HCT116 (cell line): ENCODE measurements at regions not wholly inside any gene's neighbourhood (a gene's known extent, or its start where the extent isn't known, plus 50 kb on each side); places are given as distances from the start of the nearest gene placed in this dataset.

ENCODE experiments used
- ATAC-seq: fragments of 200-7000 bp; cut with Tn5 transposase; 2 replicates; pipeline ENCODE4 v1.9.1; 2020; ENCODE audit warnings: mild to moderate bottlenecking, moderate library complexity
- BruUV-seq: library from RNA; stranded (reverse); fragments of 400-500 nt; replicated peaks from 2 replicates; lab custom pipeline; 2021; lab: Mats Ljungman, UMichigan
- CTCF ChIA-PET: fragments of 300-600 bp; sonication (Branson Sonifier 250); formaldehyde crosslinking; loops from one replicate; lab custom pipeline; 2021; ENCODE audit warnings: antibody characterized with exemption; lab: Charles Lee
- POLR2A ChIA-PET: fragments of 300-600, 350-600 bp; sonication (Branson Sonifier 250); formaldehyde crosslinking; loops from one replicate; lab custom pipeline; 2021; ENCODE audit warnings: antibody characterized with exemption; lab: Charles Lee
- RAD21 ChIA-PET, 2 experiments: fragments of 300-600 bp; sonication (Branson Sonifier 250); formaldehyde crosslinking; loops; one replicate each; lab custom pipeline; 2023; ENCODE audit warnings: low total read pairs in 2 of 2; ENCODE audit not compliant: uncharacterized antibody in 2 of 2, unreplicated experiment in 2 of 2, low non-redundant PET in 1 of 2; lab: Charles Lee
- DNase-seq: peaks from one replicate; pipeline ENCODE4 v3.0.0-alpha.2; 2010; ENCODE audit warnings: low read depth, low spot score
- H2AFZ ChIP-seq: fragments of 200-600 bp; shearing (Covaris generic), sonication (generic); 2 replicates; pipeline ENCODE4 v1.6.1; 2017; ENCODE audit warnings: low read depth, mixed run types, mixed read lengths, antibody characterized with exemption, low read length; ENCODE audit not compliant: poor library complexity, severe bottlenecking
- H3K27ac ChIP-seq: 2 replicates; pipeline ENCODE4 v1.5.1; 2012; ENCODE audit warnings: low read depth, low read length
- H3K27me3 ChIP-seq: fragments of 200-600 bp; sonication (generic); 2 replicates; pipeline ENCODE4 v1.6.1; 2016; ENCODE audit warnings: mixed run types, low read length, mixed read lengths; ENCODE audit not compliant: insufficient read depth
- H3K36me3 ChIP-seq, 2 experiments: fragments of 200-500 bp in 1 of 2; fragments of 200-600 bp in 1 of 2; sonication (Bioruptor generic) in 1 of 2; sonication (generic) in 1 of 2; 2 replicates each; pipeline versions ENCODE4 v1.5.1 to v1.6.1; 2014 to 2016; ENCODE audit warnings: low read length in 2 of 2, inconsistent platforms in 1 of 2, mixed read lengths in 1 of 2, mixed run types in 1 of 2; ENCODE audit not compliant: insufficient read depth in 2 of 2, control insufficient read depth in 1 of 2
- H3K4me1 ChIP-seq, 2 experiments: fragments of 200-600 bp in 1 of 2; sonication (generic) in 1 of 2; 2 replicates each; pipeline versions ENCODE4 v1.5.1 to v1.6.1; 2012 to 2017; ENCODE audit warnings: low read length in 2 of 2, inconsistent platforms in 1 of 2, mild to moderate bottlenecking in 1 of 2, mixed read lengths in 1 of 2, mixed run types in 1 of 2, moderate library complexity in 1 of 2; ENCODE audit not compliant: insufficient read depth in 2 of 2, control insufficient read depth in 1 of 2
- H3K4me2 ChIP-seq: fragments of 200-600 bp; sonication (generic); 2 replicates; pipeline ENCODE4 v1.6.1; 2017; ENCODE audit warnings: mixed run types, low read length, mixed read lengths
- H3K4me3 ChIP-seq, 2 experiments: fragments of 200-600 bp in 1 of 2; sonication (generic) in 1 of 2; replicated peaks in 1 of 2; 2 replicates each; pipeline ENCODE4 v1.5.1; 2011 to 2016; ENCODE audit warnings: low read length in 2 of 2, control low read depth in 1 of 2, low read depth in 1 of 2, mild to moderate bottlenecking in 1 of 2, mixed read lengths in 1 of 2, mixed run types in 1 of 2
- H3K79me2 ChIP-seq: fragments of 200-600 bp; sonication (generic); 2 replicates; pipeline ENCODE4 v1.6.1; 2017; ENCODE audit warnings: mild to moderate bottlenecking, mixed run types, low read length, moderate library complexity, mixed read lengths; ENCODE audit not compliant: insufficient read depth
- H3K9ac ChIP-seq: fragments of 200-600 bp; sonication (generic); 2 replicates; pipeline ENCODE4 v1.6.1; 2016; ENCODE audit warnings: low read length, mixed read lengths
- H3K9me2 ChIP-seq: fragments of 200-600 bp; sonication (generic), shearing (Covaris generic); 2 replicates; pipeline ENCODE4 v1.6.1; 2017; ENCODE audit warnings: mixed run types, mild to moderate bottlenecking, moderate library complexity; ENCODE audit not compliant: insufficient read depth
- H3K9me3 ChIP-seq, 2 experiments: fragments of 200-500 bp in 1 of 2; fragments of 200-600 bp in 1 of 2; sonication (Bioruptor generic) in 1 of 2; sonication (generic) in 1 of 2; 2 replicates each; pipeline ENCODE4 v1.6.1; 2014 to 2017; ENCODE audit warnings: low read length in 2 of 2, mixed read lengths in 2 of 2, inconsistent platforms in 1 of 2, low read depth in 1 of 2, mild to moderate bottlenecking in 1 of 2, mixed run types in 1 of 2, moderate library complexity in 1 of 2; ENCODE audit not compliant: control insufficient read depth in 1 of 2, insufficient read depth in 1 of 2
- H4K20me1 ChIP-seq: fragments of 200-600 bp; sonication (generic), shearing (Covaris generic); 2 replicates; pipeline ENCODE4 v1.6.1; 2017; ENCODE audit warnings: mixed run types, mild to moderate bottlenecking, moderate library complexity; ENCODE audit not compliant: insufficient read depth
- CBX3 ChIP-seq: IDR thresholded peaks from 2 replicates; pipeline ENCODE4 v1.6.1; 2012; ENCODE audit warnings: low read depth
- CTCF ChIP-seq, 3 experiments: fragments of 200-600 bp in 1 of 3; sonication (generic) in 1 of 3; IDR thresholded peaks in 2 of 3; conservative IDR thresholded peaks in 1 of 3; 2 replicates each; pipeline ENCODE4 v1.5.1; 2012 to 2017; ENCODE audit warnings: low read depth in 2 of 3, low read length in 2 of 3, antibody characterized with exemption in 1 of 3, borderline replicate concordance in 1 of 3, control low read depth in 1 of 3, mild to moderate bottlenecking in 1 of 3, mixed read lengths in 1 of 3, mixed run types in 1 of 3, moderate library complexity in 1 of 3; ENCODE audit not compliant: insufficient read depth in 1 of 3
- EGR1 ChIP-seq: IDR thresholded peaks from 2 replicates; pipeline ENCODE4 v1.6.1; 2012; ENCODE audit warnings: low read depth
- ELF1 ChIP-seq: IDR thresholded peaks from 2 replicates; pipeline ENCODE4 v1.6.1; 2012; ENCODE audit warnings: low read depth, borderline replicate concordance
- EZH2 ChIP-seq: fragments of 200-600 bp; sonication (generic); IDR thresholded peaks from 2 replicates; pipeline ENCODE4 v1.6.1; 2017; ENCODE audit warnings: antibody characterized with exemption, mixed run types
- FOSL1 ChIP-seq: IDR thresholded peaks from 2 replicates; pipeline ENCODE4 v1.6.1; 2012; ENCODE audit warnings: low read depth
- JUND ChIP-seq: IDR thresholded peaks from 2 replicates; pipeline ENCODE4 v1.6.1; 2012
- MAX ChIP-seq: IDR thresholded peaks from 2 replicates; pipeline ENCODE4 v1.6.1; 2012
- POLR2A ChIP-seq: IDR thresholded peaks from 2 replicates; pipeline ENCODE4 v1.7.0; 2011; ENCODE audit warnings: borderline replicate concordance; ENCODE audit not compliant: insufficient read depth, insufficient read length; ENCODE audit errors: extremely low read depth
- RAD21 ChIP-seq: IDR thresholded peaks from 2 replicates; pipeline ENCODE4 v1.6.1; 2012; ENCODE audit warnings: low read depth, mild to moderate bottlenecking
- REST ChIP-seq: IDR thresholded peaks from 2 replicates; pipeline ENCODE4 v1.6.1; 2012; ENCODE audit warnings: low read depth
- SIN3A ChIP-seq: IDR thresholded peaks from 2 replicates; pipeline ENCODE4 v1.6.1; 2012; ENCODE audit warnings: low read depth
- SP1 ChIP-seq: IDR thresholded peaks from 2 replicates; pipeline ENCODE4 v1.6.1; 2012; ENCODE audit warnings: low read depth
- SRF ChIP-seq: IDR thresholded peaks from 2 replicates; pipeline ENCODE4 v1.6.1; 2012; ENCODE audit warnings: low read depth
- TCF7L2 ChIP-seq: IDR thresholded peaks from 2 replicates; pipeline ENCODE4 v1.7.0; 2011; ENCODE audit warnings: borderline replicate concordance, inconsistent platforms; ENCODE audit not compliant: insufficient read depth, insufficient read length; ENCODE audit errors: extremely low read depth
- YY1 ChIP-seq: IDR thresholded peaks from 2 replicates; pipeline ENCODE4 v1.6.1; 2011; ENCODE audit warnings: low read length, low read depth, moderate library complexity, mild to moderate bottlenecking; ENCODE audit not compliant: insufficient replicate concordance; ENCODE audit errors: extremely low read depth
- ZNF274 ChIP-seq: fragments of 200-500 bp; sonication (Bioruptor generic); IDR thresholded peaks from 2 replicates; pipeline ENCODE4 v1.6.1; 2014; ENCODE audit warnings: mild to moderate bottlenecking, low read depth, low read length, inconsistent platforms
- intact Hi-C: fragments of 100-400 bp; cut with micrococcal nuclease; formaldehyde crosslinking; loops from 2 replicates; pipeline ENCODE4 v1.10.0; 2022
- TF ChIP-seq, protein P1 (sequence below): IDR thresholded peaks from 2 replicates; pipeline ENCODE4 v1.6.1; 2011; ENCODE audit warnings: mild to moderate bottlenecking, low read length, moderate library complexity; ENCODE audit not compliant: insufficient replicate concordance; ENCODE audit errors: extremely low read depth

GRCh38 chr9:100730086-100730485 is 152.2 kb downstream of the CAVIN4 start:
- intact Hi-C loops: no loop called here
- Histone ChIP-seq H3K27me3 (peaks cover 14% of the 10 kb centered on the region), H3K9ac (no peak overlapping the region), H3K36me3 (no peaks in the 10 kb centered on the region), H3K9me3 (no peaks in the 10 kb centered on the region), H3K4me2 (no peak overlapping the region), H3K9me2 (no peaks in the 10 kb centered on the region), H2AFZ (no peak overlapping the region), H3K27ac (no peak overlapping the region), H4K20me1 (no peaks in the 10 kb centered on the region), H3K79me2 (no peaks in the 10 kb centered on the region), H3K4me1 (no peaks in the 10 kb centered on the region), H3K4me3 (no peak overlapping the region)
- ATAC-seq (no peak), DNase-seq (no peak)
- TF ChIP-seq JUND: no peak
- no peak for TF ChIP-seq CTCF (IDR thresholded peaks at IDR 0.05 in 2 of 3, conservative IDR thresholded peaks at IDR 0.05 in 1 of 3; ENCODE audit: borderline replicate concordance in 1 of 3, insufficient read depth in 1 of 3, low read depth in 2 of 3, low read length in 2 of 3)
- TF ChIP-seq SP1: no peak
- TF ChIP-seq RAD21: no peak
- TF ChIP-seq YY1: no peak
- no peak for TF ChIP-seq SIN3A
- TF ChIP-seq REST: no peak
- TF ChIP-seq CBX3: no peak
- TF ChIP-seq, protein P1, sequence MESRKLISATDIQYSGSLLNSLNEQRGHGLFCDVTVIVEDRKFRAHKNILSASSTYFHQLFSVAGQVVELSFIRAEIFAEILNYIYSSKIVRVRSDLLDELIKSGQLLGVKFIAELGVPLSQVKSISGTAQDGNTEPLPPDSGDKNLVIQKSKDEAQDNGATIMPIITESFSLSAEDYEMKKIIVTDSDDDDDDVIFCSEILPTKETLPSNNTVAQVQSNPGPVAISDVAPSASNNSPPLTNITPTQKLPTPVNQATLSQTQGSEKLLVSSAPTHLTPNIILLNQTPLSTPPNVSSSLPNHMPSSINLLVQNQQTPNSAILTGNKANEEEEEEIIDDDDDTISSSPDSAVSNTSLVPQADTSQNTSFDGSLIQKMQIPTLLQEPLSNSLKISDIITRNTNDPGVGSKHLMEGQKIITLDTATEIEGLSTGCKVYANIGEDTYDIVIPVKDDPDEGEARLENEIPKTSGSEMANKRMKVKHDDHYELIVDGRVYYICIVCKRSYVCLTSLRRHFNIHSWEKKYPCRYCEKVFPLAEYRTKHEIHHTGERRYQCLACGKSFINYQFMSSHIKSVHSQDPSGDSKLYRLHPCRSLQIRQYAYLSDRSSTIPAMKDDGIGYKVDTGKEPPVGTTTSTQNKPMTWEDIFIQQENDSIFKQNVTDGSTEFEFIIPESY: no peak
- no peak for TF ChIP-seq SRF
- no peak for TF ChIP-seq EZH2
- no peak for TF ChIP-seq ELF1
- no peak for TF ChIP-seq POLR2A
- no peak for TF ChIP-seq MAX
- no peak for TF ChIP-seq EGR1
- no peak for TF ChIP-seq FOSL1
- TF ChIP-seq ZNF274: no peak
- TF ChIP-seq TCF7L2: no peak
- no TSS peak for BruUV-seq
- ChIA-PET RAD21 (no interaction called here), CTCF (no interaction called here), POLR2A (no interaction called here)
